Stomach (tissue), 8 donors: ENCODE measurements at regions not wholly inside any gene's neighbourhood (a gene's known extent, or its start where the extent isn't known, plus 50 kb on each side); places are given as distances from the start of the nearest gene placed in this dataset.

ENCODE experiments used
- DNase-seq, 2 donors: peaks; one replicate each; pipeline versions ENCODE4 v3.0.0 to v3.0.0-alpha.2; 2013 to 2019
- H3K27ac ChIP-seq, 5 donors: fragments of 200-600 bp in 4 of 5; sonication (generic) in 4 of 5; one replicate each; pipeline ENCODE4 v1.5.1; 2013 to 2019; ENCODE audit warnings: mild to moderate bottlenecking in 1 of 5, moderate library complexity in 1 of 5
- H3K27me3 ChIP-seq, 3 donors: fragments of 200-600 bp; sonication (generic); one replicate each; pipeline ENCODE4 v1.5.1; 2017 to 2019; ENCODE audit warnings: mixed run types in 1 of 3
- H3K36me3 ChIP-seq, 4 donors: fragments of 200-600 bp; sonication (generic); 1 replicate in 3 of 4; 2 replicates in 1 of 4; pipeline ENCODE4 v1.5.1; 2016 to 2019
- H3K4me1 ChIP-seq, 4 donors: fragments of 200-600 bp; sonication (generic); one replicate each; pipeline ENCODE4 v1.5.1; 2016 to 2019
- H3K4me3 ChIP-seq, 4 donors: fragments of 200-600 bp; sonication (generic) in 3 of 4; one replicate each; pipeline ENCODE4 v1.5.1; 2016 to 2019; ENCODE audit warnings: mild to moderate bottlenecking in 1 of 4
- H3K9me3 ChIP-seq, 4 donors: fragments of 200-600 bp; sonication (generic); one replicate each; pipeline ENCODE4 v1.5.1; 2016 to 2019
- CTCF ChIP-seq, 7 experiments: fragments of 450-650 bp in 4 of 7; fragments of 200-600 bp in 3 of 7; sonication (generic) in 3 of 7; IDR thresholded peaks; one replicate each; pipeline ENCODE4 v1.5.1; 2016 to 2019; ENCODE audit warnings: antibody characterized with exemption in 7 of 7, control low read depth in 2 of 7, mild to moderate bottlenecking in 1 of 7
- EP300 ChIP-seq: sonication (generic); formaldehyde crosslinking; IDR thresholded peaks from one replicate; pipeline ENCODE4 v1.6.1; 2017; ENCODE audit warnings: antibody characterized with exemption
- POLR2A ChIP-seq, 4 donors: fragments of 450-650 bp; IDR thresholded peaks; one replicate each; pipeline ENCODE4 v1.6.1; 2016; ENCODE audit warnings: antibody characterized with exemption in 4 of 4, control low read depth in 2 of 4, mild to moderate bottlenecking in 1 of 4, moderate library complexity in 1 of 4
- POLR2AphosphoS5 ChIP-seq, 3 donors: sonication (generic); formaldehyde crosslinking; IDR thresholded peaks; one replicate each; pipeline ENCODE4 v1.6.1; 2016; ENCODE audit warnings: antibody characterized with exemption in 3 of 3
- WGBS, 5 donors: extraction: QIAGEN DNeasy Blood & Tissue Kit in 3 of 5; methylation state at CpG; one replicate each; pipeline versions ENCODE4 v1.1.5 to v1.1.7; 2013 to 2018; 5-methylcytosine and 5-hydroxymethylcytosine counted together
- intact Hi-C: fragments of 100-400 bp; cut with DNase I; formaldehyde crosslinking; loops from one replicate; pipeline ENCODE4 v1.15.1; 2023; ENCODE audit warnings: low total_unique reads
- donor health status: healthy with polysubstance abuse.
- donor health status: Bipolar disorder and iron deficiency.
- donor health status: healthy.

GRCh38 chr11:127592371-127592770, 591.8 kb upstream of the KIRREL3 start:
- no peaks in the 10 kb centered on the region for H3K27me3 ChIP-seq
- H3K27ac ChIP-seq = no peak overlapping the region
- H3K4me3 ChIP-seq = no peak overlapping the region
- no peaks in the 10 kb centered on the region for H3K4me1 ChIP-seq
- no peaks in the 10 kb centered on the region for H3K36me3 ChIP-seq
- no peak for DNase-seq
- H3K9me3 ChIP-seq = no peaks in the 10 kb centered on the region
- intact Hi-C loops = no loop called here
- TF ChIP-seq CTCF (IDR thresholded peaks at IDR 0.05) (no peak), POLR2A (IDR thresholded peaks at IDR 0.05) (no peak), EP300 (no peak), POLR2AphosphoS5 (IDR thresholded peaks at IDR 0.05) (no peak)
- 56 to 82% (median 68%) methylated on average over 1 of the region's 1 CpG for WGBS, 5 donors

- no peaks in the 10 kb centered on the region for H3K4me1 ChIP-seq
- H3K4me3 ChIP-seq = no peak overlapping the region
- no peaks in the 10 kb centered on the region for H3K36me3 ChIP-seq
- WGBS, 5 donors = 33 to 47% (median 43%) methylated on average over 1 of the region's 1 CpG
- no peaks in the 10 kb centered on the region for H3K27me3 ChIP-seq
- no peak overlapping the region for H3K27ac ChIP-seq
- DNase-seq = no peak
- H3K9me3 ChIP-seq = no peaks in the 10 kb centered on the region
- intact Hi-C loops = no loop called here
- TF ChIP-seq EP300 (no peak), CTCF (IDR thresholded peaks at IDR 0.05) (no peak), POLR2AphosphoS5 (IDR thresholded peaks at IDR 0.05) (no peak), POLR2A (IDR thresholded peaks at IDR 0.05) (no peak)
These were observed 589.7 kb upstream of the KIRREL3 start for GRCh38 chr11:127590314-127590713.

- WGBS, 5 donors = 80 to 89% (median 85%) methylated on average over 5 of the region's 5 CpGs
- DNase-seq = no peak
- no peaks in the 10 kb centered on the region for H3K36me3 ChIP-seq
- H3K4me1 ChIP-seq = no peaks in the 10 kb centered on the region
- TF ChIP-seq POLR2A (IDR thresholded peaks at IDR 0.05) = no peak
- TF ChIP-seq POLR2AphosphoS5 (IDR thresholded peaks at IDR 0.05) = no peak
- no peak for TF ChIP-seq CTCF (IDR thresholded peaks at IDR 0.05)
- no peak for TF ChIP-seq EP300
- H3K27ac ChIP-seq = no peak overlapping the region
- intact Hi-C loops = no loop called here
- H3K9me3 ChIP-seq = no peaks in the 10 kb centered on the region
- H3K27me3 ChIP-seq = no peaks in the 10 kb centered on the region
- H3K4me3 ChIP-seq = no peak overlapping the region
These were observed 587.9 kb upstream of the KIRREL3 start for GRCh38 chr11:127588431-127588830.

- 87 to 94% (median 91%) methylated on average over 2 of the region's 2 CpGs for WGBS, 5 donors
- H3K36me3 ChIP-seq = no peaks in the 10 kb centered on the region
- no peak overlapping the region for H3K4me3 ChIP-seq
- TF ChIP-seq POLR2AphosphoS5 (IDR thresholded peaks at IDR 0.05) (no peak), CTCF (IDR thresholded peaks at IDR 0.05) (no peak), EP300 (no peak), POLR2A (IDR thresholded peaks at IDR 0.05) (no peak)
- H3K4me1 ChIP-seq = no peaks in the 10 kb centered on the region
- DNase-seq = no peak
- intact Hi-C loops = no loop called here
- H3K27me3 ChIP-seq = no peaks in the 10 kb centered on the region
- no peaks in the 10 kb centered on the region for H3K9me3 ChIP-seq
- H3K27ac ChIP-seq = no peak overlapping the region
These were observed 586.9 kb upstream of the KIRREL3 start for GRCh38 chr11:127587511-127587910.
